B cell (primary cell): ENCODE measurements at regions not wholly inside any gene's neighbourhood (a gene's known extent, or its start where the extent isn't known, plus 50 kb on each side); places are given as distances from the start of the nearest gene placed in this dataset.

Source experiments
- ATAC-seq: fragments of 200-7000 bp; cut with Tn5 transposase; one replicate; pipeline ENCODE4 v1.10.0; 2021; ENCODE audit warnings: low read depth, mild to moderate bottlenecking, moderate number of reproducible peaks, moderate library complexity
- CTCF ChIA-PET: fragments of 350-600 bp; sonication (Branson Sonifier 250); formaldehyde crosslinking; loops from one replicate; lab custom pipeline; 2021; ENCODE audit warnings: antibody characterized with exemption, inconsistent platforms; lab: Charles Lee
- POLR2A ChIA-PET: fragments of 350-600 bp; sonication (Branson Sonifier 250); formaldehyde crosslinking; loops from one replicate; lab custom pipeline; 2021; ENCODE audit warnings: antibody characterized with exemption; lab: Charles Lee
- DNase-seq: peaks from one replicate; pipeline ENCODE4 v3.0.0; 2013
- H2AFZ ChIP-seq: 2 replicates; pipeline ENCODE4 v1.6.1; 2012; ENCODE audit warnings: mild to moderate bottlenecking, low read depth, low read length; ENCODE audit not compliant: insufficient read depth, poor library complexity, severe bottlenecking
- H3K27ac ChIP-seq, 2 donors: 1 replicate in 1 of 2; 2 replicates in 1 of 2; pipeline ENCODE4 v1.5.1; 2012 to 2013; ENCODE audit warnings: low read length in 2 of 2, mild to moderate bottlenecking in 2 of 2, moderate library complexity in 1 of 2
- H3K27me3 ChIP-seq, 4 experiments: fragments of 200-600 bp in 1 of 4; sonication (generic) in 1 of 4; replicated peaks in 1 of 4; 1 replicate in 2 of 4; 2 replicates in 2 of 4; pipeline versions ENCODE4 v1.6.1 to v1.7.0; 2013 to 2016; ENCODE audit warnings: low read length in 3 of 4, mild to moderate bottlenecking in 2 of 4, mixed read lengths in 1 of 4, moderate library complexity in 1 of 4; ENCODE audit not compliant: insufficient read depth in 4 of 4, control insufficient read depth in 3 of 4; ENCODE audit errors: control extremely low read depth in 1 of 4
- H3K36me3 ChIP-seq, 2 experiments: replicated peaks in 1 of 2; 1 replicate in 1 of 2; 2 replicates in 1 of 2; pipeline versions ENCODE4 v1.6.1 to v1.7.1; 2013; ENCODE audit warnings: low read length in 1 of 2; ENCODE audit not compliant: insufficient read depth in 2 of 2, control insufficient read depth in 1 of 2; ENCODE audit errors: control extremely low read depth in 1 of 2, extremely low read depth in 1 of 2
- H3K4me1 ChIP-seq, 2 donors: fragments of 200-600 bp in 1 of 2; sonication (generic) in 1 of 2; 1 replicate in 1 of 2; 2 replicates in 1 of 2; pipeline versions ENCODE4 v1.5.1 to v1.6.1; 2013 to 2017; ENCODE audit warnings: low read length in 2 of 2; ENCODE audit not compliant: control insufficient read depth in 2 of 2, insufficient read depth in 2 of 2
- H3K4me2 ChIP-seq: replicated peaks from 2 replicates; pipeline ENCODE3; 2012; ENCODE audit warnings: mild to moderate bottlenecking, low read depth, low read length; ENCODE audit not compliant: poor library complexity, severe bottlenecking
- H3K4me3 ChIP-seq, 5 experiments: fragments of 200-600 bp in 1 of 5; sonication (generic) in 1 of 5; 1 replicate in 3 of 5; 2 replicates in 2 of 5; pipeline versions ENCODE4 v1.5.1 to v1.7.0; 2011 to 2016; ENCODE audit warnings: low read length in 4 of 5, mild to moderate bottlenecking in 4 of 5, low read depth in 2 of 5, control low read depth in 1 of 5, moderate library complexity in 1 of 5; ENCODE audit not compliant: insufficient read depth in 1 of 5; ENCODE audit errors: control extremely low read depth in 1 of 5, extremely low read depth in 1 of 5
- H3K79me2 ChIP-seq: fragments of 200-600 bp; sonication (generic); one replicate; pipeline ENCODE4 v1.6.0; 2016; ENCODE audit warnings: low read length; ENCODE audit not compliant: control insufficient read depth, insufficient read depth
- H3K9ac ChIP-seq: fragments of 200-600 bp; sonication (generic); 2 replicates; pipeline ENCODE4 v1.6.1; 2017; ENCODE audit warnings: mild to moderate bottlenecking, low read length, moderate library complexity
- H3K9me3 ChIP-seq, 3 donors: one replicate each; pipeline versions ENCODE4 v1.6.1 to v1.7.1; 2013; ENCODE audit warnings: low read length in 2 of 3; ENCODE audit not compliant: control insufficient read depth in 2 of 3, insufficient read depth in 1 of 3; ENCODE audit errors: control extremely low read depth in 1 of 3
- H4K20me1 ChIP-seq: 2 replicates; pipeline ENCODE4 v1.6.0; 2012; ENCODE audit warnings: mild to moderate bottlenecking, low read length; ENCODE audit not compliant: insufficient read depth, control insufficient read depth, poor library complexity, severe bottlenecking
- H3K27ac Mint-ChIP-seq: one replicate; pipeline ENCODE4 v1.8.0; 2021; ENCODE audit warnings: mixed read lengths
- H3K27me3 Mint-ChIP-seq: one replicate; pipeline ENCODE4 v1.8.0; 2021; ENCODE audit warnings: mixed read lengths
- H3K4me1 Mint-ChIP-seq: one replicate; pipeline ENCODE4 v1.8.0; 2021; ENCODE audit warnings: mixed read lengths
- H3K4me3 Mint-ChIP-seq: one replicate; pipeline ENCODE4 v1.8.0; 2021; ENCODE audit warnings: mixed read lengths
- H3K9me3 Mint-ChIP-seq: one replicate; pipeline ENCODE4 v1.8.0; 2022; ENCODE audit warnings: mixed read lengths; ENCODE audit not compliant: insufficient read depth
- EZH2 ChIP-seq: IDR thresholded peaks from 2 replicates; pipeline ENCODE4 v1.6.1; 2012; ENCODE audit warnings: borderline replicate concordance, low read depth, mild to moderate bottlenecking, moderate library complexity, low read length; ENCODE audit not compliant: insufficient read depth, poor library complexity, severe bottlenecking
- WGBS: methylation state at CpG from one replicate; pipeline ENCODE4 v1.1.5; 2013; ENCODE audit warnings: missing lambda C conversion rate; ENCODE audit not compliant: insufficient coverage; 5-methylcytosine and 5-hydroxymethylcytosine counted together
- intact Hi-C: fragments of 100-400 bp; cut with micrococcal nuclease; formaldehyde crosslinking; loops from one replicate; pipeline ENCODE4 v1.10.0; 2022
- TF ChIP-seq, protein P1 (sequence below): fragments of 200-600 bp; IDR thresholded peaks from one replicate; pipeline ENCODE4 v1.8.0; 2022; ENCODE audit warnings: antibody characterized with exemption, mild to moderate bottlenecking

DNA sequence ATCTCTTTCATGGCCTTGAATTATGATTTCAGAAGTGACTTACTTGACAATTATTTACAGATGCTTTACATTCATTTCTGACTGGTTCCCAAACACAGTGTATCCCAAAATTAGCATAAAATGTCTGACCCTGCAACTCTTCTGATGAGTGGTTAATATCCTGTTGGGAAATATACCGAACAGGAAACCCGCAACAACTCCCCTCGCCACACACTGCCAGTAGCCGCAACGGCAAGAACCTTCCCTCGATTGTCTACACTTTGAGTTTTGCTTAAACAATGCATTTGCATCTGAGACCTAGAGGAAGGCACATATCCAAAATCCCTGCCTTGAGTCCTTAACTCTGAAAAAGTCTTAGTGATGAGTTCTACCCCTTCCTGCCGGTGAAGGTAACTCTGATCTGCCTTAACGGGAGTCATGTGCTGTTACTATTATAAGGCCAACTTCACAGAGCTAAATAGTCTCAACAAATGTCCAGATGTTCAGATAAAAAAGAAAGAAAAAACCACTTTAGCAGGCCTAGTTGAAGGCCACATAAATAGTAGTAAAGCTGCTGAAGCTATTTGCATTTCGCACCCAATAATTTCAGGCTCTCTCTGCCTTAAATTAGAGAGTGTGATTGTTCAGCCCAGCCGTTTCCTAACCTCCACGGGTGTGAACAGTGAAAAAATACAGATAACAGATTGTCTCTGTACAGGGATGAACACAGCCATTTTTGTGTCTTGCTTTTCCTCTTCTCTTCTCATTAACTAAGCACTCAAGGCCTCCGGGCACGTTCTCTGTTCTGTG is 321.1 kb downstream of the HS3ST3B1 start:
- no peak overlapping the region for H2AFZ ChIP-seq

DNA sequence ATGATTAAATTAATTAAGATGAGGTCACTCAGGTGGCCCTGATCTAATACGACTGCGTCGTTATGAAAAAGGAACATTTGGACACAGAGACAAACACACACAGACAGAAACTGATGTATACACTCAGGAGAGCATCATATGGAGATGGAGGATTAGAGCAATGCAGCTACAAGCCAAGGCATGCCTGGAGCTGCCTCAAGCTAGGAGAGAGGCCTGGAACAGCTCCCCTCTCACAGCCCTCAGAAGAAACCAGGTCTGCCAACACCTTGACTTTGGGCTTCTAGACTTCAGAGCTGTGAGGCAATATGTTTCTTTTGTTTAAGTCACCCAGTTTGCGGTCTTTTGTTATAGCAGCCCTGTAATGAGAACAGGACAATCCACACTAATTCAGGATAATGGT is 318.9 kb downstream of the HS3ST3B1 start:
- Histone ChIP-seq H3K79me2 (no peaks in the 10 kb centered on the region), H3K36me3 (no peaks in the 10 kb centered on the region), H3K4me1 (no peaks in the 10 kb centered on the region), H3K9me3 (no peaks in the 10 kb centered on the region), H3K4me2 (no peak overlapping the region), H3K27me3 (no peaks in the 10 kb centered on the region), H3K27ac (no peak overlapping the region), H3K9ac (no peak overlapping the region), H3K4me3 (no peak overlapping the region), H2AFZ (no peak overlapping the region), H4K20me1 (no peaks in the 10 kb centered on the region)
- ChIA-PET CTCF (no interaction called here), POLR2A (no interaction called here)
- Mint-ChIP-seq H3K27ac (no peak overlapping the region), H3K4me1 (no peaks in the 10 kb centered on the region), H3K27me3 (peaks cover 28% of the 10 kb centered on the region), H3K9me3 (no peaks in the 10 kb centered on the region), H3K4me3 (no peak overlapping the region)
- WGBS, result no CpG with 5 or more reads among the region's 4 CpGs
- ATAC-seq, result no peak
- intact Hi-C loops, result no loop called here
- TF ChIP-seq, protein P1, sequence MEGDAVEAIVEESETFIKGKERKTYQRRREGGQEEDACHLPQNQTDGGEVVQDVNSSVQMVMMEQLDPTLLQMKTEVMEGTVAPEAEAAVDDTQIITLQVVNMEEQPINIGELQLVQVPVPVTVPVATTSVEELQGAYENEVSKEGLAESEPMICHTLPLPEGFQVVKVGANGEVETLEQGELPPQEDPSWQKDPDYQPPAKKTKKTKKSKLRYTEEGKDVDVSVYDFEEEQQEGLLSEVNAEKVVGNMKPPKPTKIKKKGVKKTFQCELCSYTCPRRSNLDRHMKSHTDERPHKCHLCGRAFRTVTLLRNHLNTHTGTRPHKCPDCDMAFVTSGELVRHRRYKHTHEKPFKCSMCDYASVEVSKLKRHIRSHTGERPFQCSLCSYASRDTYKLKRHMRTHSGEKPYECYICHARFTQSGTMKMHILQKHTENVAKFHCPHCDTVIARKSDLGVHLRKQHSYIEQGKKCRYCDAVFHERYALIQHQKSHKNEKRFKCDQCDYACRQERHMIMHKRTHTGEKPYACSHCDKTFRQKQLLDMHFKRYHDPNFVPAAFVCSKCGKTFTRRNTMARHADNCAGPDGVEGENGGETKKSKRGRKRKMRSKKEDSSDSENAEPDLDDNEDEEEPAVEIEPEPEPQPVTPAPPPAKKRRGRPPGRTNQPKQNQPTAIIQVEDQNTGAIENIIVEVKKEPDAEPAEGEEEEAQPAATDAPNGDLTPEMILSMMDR, result no peak
- TF ChIP-seq EZH2, result no peak
- DNase-seq, result no peak

More for the DNA sequence above, 321.1 kb downstream of the HS3ST3B1 start:
- Histone ChIP-seq H3K4me3 (no peak overlapping the region), H3K9me3 (no peaks in the 10 kb centered on the region), H3K36me3 (no peaks in the 10 kb centered on the region), H3K9ac (no peak overlapping the region), H3K27ac (no peak overlapping the region), H3K4me1 (no peaks in the 10 kb centered on the region), H4K20me1 (no peaks in the 10 kb centered on the region), H3K79me2 (no peaks in the 10 kb centered on the region), H3K4me2 (no peak overlapping the region), H3K27me3 (no peaks in the 10 kb centered on the region)
- DNase-seq (no peak), ATAC-seq (no peak)
- WGBS, result 81% methylated on average over 7 of the region's 13 CpGs
- ChIA-PET POLR2A (no interaction called here), CTCF (no interaction called here)
- no peak overlapping the region for H3K4me3 Mint-ChIP-seq
- TF ChIP-seq, protein P1, result no peak
- no peak for TF ChIP-seq EZH2
- no peaks in the 10 kb centered on the region for H3K4me1 Mint-ChIP-seq
- intact Hi-C loops, result no loop called here
- peaks cover 25% of the 10 kb centered on the region for H3K27me3 Mint-ChIP-seq
- H3K27ac Mint-ChIP-seq, result no peak overlapping the region
- no peaks in the 10 kb centered on the region for H3K9me3 Mint-ChIP-seq
